Stomach (tissue), 4 donors: ENCODE measurements at regions not wholly inside any gene's neighbourhood (a gene's known extent, or its start where the extent isn't known, plus 50 kb on each side); places are given as distances from the start of the nearest gene placed in this dataset.

ENCODE experiments used
- CTCF ChIP-seq, 7 experiments: fragments of 450-650 bp in 4 of 7; fragments of 200-600 bp in 3 of 7; sonication (generic) in 3 of 7; IDR thresholded peaks; one replicate each; pipeline ENCODE4 v1.5.1; 2016 to 2019; ENCODE audit warnings: antibody characterized with exemption in 7 of 7, control low read depth in 2 of 7, mild to moderate bottlenecking in 1 of 7
- EP300 ChIP-seq: sonication (generic); formaldehyde crosslinking; IDR thresholded peaks from one replicate; pipeline ENCODE4 v1.6.1; 2017; ENCODE audit warnings: antibody characterized with exemption
- POLR2A ChIP-seq, 4 donors: fragments of 450-650 bp; IDR thresholded peaks; one replicate each; pipeline ENCODE4 v1.6.1; 2016; ENCODE audit warnings: antibody characterized with exemption in 4 of 4, control low read depth in 2 of 4, mild to moderate bottlenecking in 1 of 4, moderate library complexity in 1 of 4

DNA sequence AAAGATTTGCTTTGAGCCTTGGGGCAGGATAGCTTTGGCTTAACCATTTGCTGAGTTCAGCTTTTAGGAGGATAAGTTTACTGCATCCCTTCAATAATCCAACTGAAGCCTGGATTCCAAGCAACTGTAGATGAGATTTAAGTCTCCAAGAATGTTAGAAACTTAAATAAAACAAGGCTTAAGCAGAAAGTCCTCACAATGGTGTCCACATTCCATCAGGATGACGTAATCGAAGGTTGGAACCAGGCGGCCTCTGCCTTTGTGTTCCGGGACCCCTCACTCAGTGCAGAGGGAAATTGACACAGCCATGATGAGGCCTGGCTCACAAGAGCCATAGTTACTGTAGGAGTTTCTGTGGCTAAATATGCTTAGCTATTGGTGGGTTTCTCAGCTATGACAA is 260.4 kb downstream of the LPIN1 start:
- TF ChIP-seq CTCF (IDR thresholded peaks at IDR 0.05) (no peak), EP300 (no peak), POLR2A (IDR thresholded peaks at IDR 0.05) (no peak)
